ENCODE measurements at regions not wholly inside any gene's neighbourhood (a gene's known extent, or its start where the extent isn't known, plus 50 kb on each side); places are given as distances from the start of the nearest gene placed in this dataset.

DNA sequence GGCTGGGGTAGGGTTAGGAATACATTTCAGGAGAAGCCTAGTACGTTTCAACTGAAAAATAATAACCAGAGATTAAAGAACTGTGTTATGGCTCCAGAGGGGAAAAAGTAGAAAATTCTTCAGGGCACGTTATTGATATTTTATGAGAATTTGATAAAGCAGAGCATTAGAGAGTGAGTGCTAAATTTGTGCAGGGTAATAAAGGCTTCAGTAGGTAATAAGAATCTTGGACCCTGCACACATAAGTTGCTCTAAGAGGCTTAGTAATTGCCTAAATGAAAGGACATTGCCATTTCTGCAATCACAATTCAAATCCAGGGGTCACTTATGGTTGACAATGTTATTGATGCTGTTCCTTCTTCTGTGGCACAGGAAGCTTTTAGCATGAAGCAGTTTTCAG is 439.4 kb upstream of the DCN start:
- TF ChIP-seq, protein P1, sequence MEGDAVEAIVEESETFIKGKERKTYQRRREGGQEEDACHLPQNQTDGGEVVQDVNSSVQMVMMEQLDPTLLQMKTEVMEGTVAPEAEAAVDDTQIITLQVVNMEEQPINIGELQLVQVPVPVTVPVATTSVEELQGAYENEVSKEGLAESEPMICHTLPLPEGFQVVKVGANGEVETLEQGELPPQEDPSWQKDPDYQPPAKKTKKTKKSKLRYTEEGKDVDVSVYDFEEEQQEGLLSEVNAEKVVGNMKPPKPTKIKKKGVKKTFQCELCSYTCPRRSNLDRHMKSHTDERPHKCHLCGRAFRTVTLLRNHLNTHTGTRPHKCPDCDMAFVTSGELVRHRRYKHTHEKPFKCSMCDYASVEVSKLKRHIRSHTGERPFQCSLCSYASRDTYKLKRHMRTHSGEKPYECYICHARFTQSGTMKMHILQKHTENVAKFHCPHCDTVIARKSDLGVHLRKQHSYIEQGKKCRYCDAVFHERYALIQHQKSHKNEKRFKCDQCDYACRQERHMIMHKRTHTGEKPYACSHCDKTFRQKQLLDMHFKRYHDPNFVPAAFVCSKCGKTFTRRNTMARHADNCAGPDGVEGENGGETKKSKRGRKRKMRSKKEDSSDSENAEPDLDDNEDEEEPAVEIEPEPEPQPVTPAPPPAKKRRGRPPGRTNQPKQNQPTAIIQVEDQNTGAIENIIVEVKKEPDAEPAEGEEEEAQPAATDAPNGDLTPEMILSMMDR (conservative IDR thresholded peaks at IDR 0.05) = no peak
- TF ChIP-seq EZH2 (IDR thresholded peaks at IDR 0.05; ENCODE audit: low read depth) = no peak

Data from PC-9 (cell line).